HCT116 (cell line): ENCODE measurements at regions not wholly inside any gene's neighbourhood (a gene's known extent, or its start where the extent isn't known, plus 50 kb on each side); places are given as distances from the start of the nearest gene placed in this dataset.

Source experiments
- ATAC-seq: fragments of 200-7000 bp; cut with Tn5 transposase; 2 replicates; pipeline ENCODE4 v1.9.1; 2020; ENCODE audit warnings: mild to moderate bottlenecking, moderate library complexity
- BruUV-seq: library from RNA; stranded (reverse); fragments of 400-500 nt; replicated peaks from 2 replicates; lab custom pipeline; 2021; lab: Mats Ljungman, UMichigan
- CTCF ChIA-PET: fragments of 300-600 bp; sonication (Branson Sonifier 250); formaldehyde crosslinking; loops from one replicate; lab custom pipeline; 2021; ENCODE audit warnings: antibody characterized with exemption; lab: Charles Lee
- POLR2A ChIA-PET: fragments of 300-600, 350-600 bp; sonication (Branson Sonifier 250); formaldehyde crosslinking; loops from one replicate; lab custom pipeline; 2021; ENCODE audit warnings: antibody characterized with exemption; lab: Charles Lee
- RAD21 ChIA-PET, 2 experiments: fragments of 300-600 bp; sonication (Branson Sonifier 250); formaldehyde crosslinking; loops; one replicate each; lab custom pipeline; 2023; ENCODE audit warnings: low total read pairs in 2 of 2; ENCODE audit not compliant: uncharacterized antibody in 2 of 2, unreplicated experiment in 2 of 2, low non-redundant PET in 1 of 2; lab: Charles Lee
- DNase-seq: peaks from one replicate; pipeline ENCODE4 v3.0.0-alpha.2; 2010; ENCODE audit warnings: low read depth, low spot score
- H2AFZ ChIP-seq: fragments of 200-600 bp; shearing (Covaris generic), sonication (generic); 2 replicates; pipeline ENCODE4 v1.6.1; 2017; ENCODE audit warnings: low read depth, mixed run types, mixed read lengths, antibody characterized with exemption, low read length; ENCODE audit not compliant: poor library complexity, severe bottlenecking
- H3K27ac ChIP-seq: 2 replicates; pipeline ENCODE4 v1.5.1; 2012; ENCODE audit warnings: low read depth, low read length
- H3K27me3 ChIP-seq: fragments of 200-600 bp; sonication (generic); 2 replicates; pipeline ENCODE4 v1.6.1; 2016; ENCODE audit warnings: mixed run types, low read length, mixed read lengths; ENCODE audit not compliant: insufficient read depth
- H3K36me3 ChIP-seq, 2 experiments: fragments of 200-500 bp in 1 of 2; fragments of 200-600 bp in 1 of 2; sonication (Bioruptor generic) in 1 of 2; sonication (generic) in 1 of 2; 2 replicates each; pipeline versions ENCODE4 v1.5.1 to v1.6.1; 2014 to 2016; ENCODE audit warnings: low read length in 2 of 2, inconsistent platforms in 1 of 2, mixed read lengths in 1 of 2, mixed run types in 1 of 2; ENCODE audit not compliant: insufficient read depth in 2 of 2, control insufficient read depth in 1 of 2
- H3K4me1 ChIP-seq, 2 experiments: fragments of 200-600 bp in 1 of 2; sonication (generic) in 1 of 2; 2 replicates each; pipeline versions ENCODE4 v1.5.1 to v1.6.1; 2012 to 2017; ENCODE audit warnings: low read length in 2 of 2, inconsistent platforms in 1 of 2, mild to moderate bottlenecking in 1 of 2, mixed read lengths in 1 of 2, mixed run types in 1 of 2, moderate library complexity in 1 of 2; ENCODE audit not compliant: insufficient read depth in 2 of 2, control insufficient read depth in 1 of 2
- H3K4me2 ChIP-seq: fragments of 200-600 bp; sonication (generic); 2 replicates; pipeline ENCODE4 v1.6.1; 2017; ENCODE audit warnings: mixed run types, low read length, mixed read lengths
- H3K4me3 ChIP-seq, 2 experiments: fragments of 200-600 bp in 1 of 2; sonication (generic) in 1 of 2; replicated peaks in 1 of 2; 2 replicates each; pipeline ENCODE4 v1.5.1; 2011 to 2016; ENCODE audit warnings: low read length in 2 of 2, control low read depth in 1 of 2, low read depth in 1 of 2, mild to moderate bottlenecking in 1 of 2, mixed read lengths in 1 of 2, mixed run types in 1 of 2
- H3K79me2 ChIP-seq: fragments of 200-600 bp; sonication (generic); 2 replicates; pipeline ENCODE4 v1.6.1; 2017; ENCODE audit warnings: mild to moderate bottlenecking, mixed run types, low read length, moderate library complexity, mixed read lengths; ENCODE audit not compliant: insufficient read depth
- H3K9ac ChIP-seq: fragments of 200-600 bp; sonication (generic); 2 replicates; pipeline ENCODE4 v1.6.1; 2016; ENCODE audit warnings: low read length, mixed read lengths
- H3K9me2 ChIP-seq: fragments of 200-600 bp; sonication (generic), shearing (Covaris generic); 2 replicates; pipeline ENCODE4 v1.6.1; 2017; ENCODE audit warnings: mixed run types, mild to moderate bottlenecking, moderate library complexity; ENCODE audit not compliant: insufficient read depth
- H3K9me3 ChIP-seq, 2 experiments: fragments of 200-500 bp in 1 of 2; fragments of 200-600 bp in 1 of 2; sonication (Bioruptor generic) in 1 of 2; sonication (generic) in 1 of 2; 2 replicates each; pipeline ENCODE4 v1.6.1; 2014 to 2017; ENCODE audit warnings: low read length in 2 of 2, mixed read lengths in 2 of 2, inconsistent platforms in 1 of 2, low read depth in 1 of 2, mild to moderate bottlenecking in 1 of 2, mixed run types in 1 of 2, moderate library complexity in 1 of 2; ENCODE audit not compliant: control insufficient read depth in 1 of 2, insufficient read depth in 1 of 2
- H4K20me1 ChIP-seq: fragments of 200-600 bp; sonication (generic), shearing (Covaris generic); 2 replicates; pipeline ENCODE4 v1.6.1; 2017; ENCODE audit warnings: mixed run types, mild to moderate bottlenecking, moderate library complexity; ENCODE audit not compliant: insufficient read depth
- CEBPB ChIP-seq: IDR thresholded peaks from 2 replicates; pipeline ENCODE4 v1.6.1; 2012; ENCODE audit warnings: low read depth
- ELF1 ChIP-seq: IDR thresholded peaks from 2 replicates; pipeline ENCODE4 v1.6.1; 2012; ENCODE audit warnings: low read depth, borderline replicate concordance
- EZH2phosphoT487 ChIP-seq: fragments of 200-600 bp; IDR thresholded peaks from 2 replicates; pipeline ENCODE4 v1.6.1; 2018; ENCODE audit warnings: antibody characterized with exemption, borderline replicate concordance
- FOSL1 ChIP-seq: IDR thresholded peaks from 2 replicates; pipeline ENCODE4 v1.6.1; 2012; ENCODE audit warnings: low read depth
- POLR2A ChIP-seq: IDR thresholded peaks from 2 replicates; pipeline ENCODE4 v1.7.0; 2011; ENCODE audit warnings: borderline replicate concordance; ENCODE audit not compliant: insufficient read depth, insufficient read length; ENCODE audit errors: extremely low read depth
- POLR2AphosphoS5 ChIP-seq: IDR thresholded peaks from 2 replicates; pipeline ENCODE4 v1.6.1; 2011; ENCODE audit warnings: mild to moderate bottlenecking, low read depth, low read length, moderate library complexity
- SP1 ChIP-seq: IDR thresholded peaks from 2 replicates; pipeline ENCODE4 v1.6.1; 2012; ENCODE audit warnings: low read depth
- SRF ChIP-seq: IDR thresholded peaks from 2 replicates; pipeline ENCODE4 v1.6.1; 2012; ENCODE audit warnings: low read depth
- TCF7L2 ChIP-seq: IDR thresholded peaks from 2 replicates; pipeline ENCODE4 v1.7.0; 2011; ENCODE audit warnings: borderline replicate concordance, inconsistent platforms; ENCODE audit not compliant: insufficient read depth, insufficient read length; ENCODE audit errors: extremely low read depth
- ZFX ChIP-seq: fragments of 450-650 bp; IDR thresholded peaks from 2 replicates; pipeline ENCODE4 v1.6.1; 2017
- intact Hi-C: fragments of 100-400 bp; cut with micrococcal nuclease; formaldehyde crosslinking; loops from 2 replicates; pipeline ENCODE4 v1.10.0; 2022
- TF ChIP-seq, protein P1 (sequence below), 3 experiments: fragments of 200-600 bp in 1 of 3; sonication (generic) in 1 of 3; IDR thresholded peaks in 2 of 3; conservative IDR thresholded peaks in 1 of 3; 2 replicates each; pipeline ENCODE4 v1.5.1; 2012 to 2017; ENCODE audit warnings: low read depth in 2 of 3, low read length in 2 of 3, antibody characterized with exemption in 1 of 3, borderline replicate concordance in 1 of 3, control low read depth in 1 of 3, mild to moderate bottlenecking in 1 of 3, mixed read lengths in 1 of 3, mixed run types in 1 of 3, moderate library complexity in 1 of 3; ENCODE audit not compliant: insufficient read depth in 1 of 3
- TF ChIP-seq, protein P2 (sequence below): IDR thresholded peaks from 2 replicates; pipeline ENCODE4 v1.6.1; 2011; ENCODE audit warnings: mild to moderate bottlenecking, low read length, moderate library complexity; ENCODE audit not compliant: insufficient replicate concordance; ENCODE audit errors: extremely low read depth

DNA sequence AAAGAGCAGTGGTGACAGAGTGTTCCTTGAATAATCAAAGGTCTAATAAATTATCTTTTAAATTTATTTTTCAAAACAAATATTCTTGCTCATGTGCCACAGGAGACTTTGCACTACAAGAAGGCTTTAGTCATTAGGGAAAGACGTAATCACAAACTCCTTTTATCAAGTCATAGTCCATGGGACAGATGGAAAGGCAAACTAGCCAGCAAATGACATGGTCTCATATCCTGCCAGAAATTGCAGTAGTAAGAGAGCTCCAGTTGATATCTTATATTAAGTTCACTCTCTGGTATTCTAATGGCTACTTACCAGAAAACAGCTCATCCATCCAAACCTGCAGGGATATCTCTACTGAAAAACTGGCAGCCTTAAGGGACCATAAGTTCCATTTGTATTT is 225.0 kb upstream of the TP63 start:
- Histone ChIP-seq H3K9me2 (no peaks in the 10 kb centered on the region), H3K79me2 (no peaks in the 10 kb centered on the region), H3K36me3 (no peaks in the 10 kb centered on the region), H3K4me3 (no peak overlapping the region), H3K9me3 (no peaks in the 10 kb centered on the region), H3K9ac (no peak overlapping the region), H3K4me1 (no peaks in the 10 kb centered on the region), H2AFZ (no peak overlapping the region), H4K20me1 (no peaks in the 10 kb centered on the region), H3K27ac (no peak overlapping the region), H3K27me3 (no peaks in the 10 kb centered on the region), H3K4me2 (no peak overlapping the region)
- intact Hi-C loops: no loop called here
- CTCF ChIA-PET: no interaction called here
- DNase-seq (no peak), ATAC-seq (no peak)
- RAD21 ChIA-PET: no interaction called here
- TF ChIP-seq ZFX: no peak
- TF ChIP-seq SP1: no peak
- no peak for TF ChIP-seq SRF
- no peak for TF ChIP-seq POLR2AphosphoS5
- no peak for TF ChIP-seq EZH2phosphoT487
- TF ChIP-seq, protein P1, sequence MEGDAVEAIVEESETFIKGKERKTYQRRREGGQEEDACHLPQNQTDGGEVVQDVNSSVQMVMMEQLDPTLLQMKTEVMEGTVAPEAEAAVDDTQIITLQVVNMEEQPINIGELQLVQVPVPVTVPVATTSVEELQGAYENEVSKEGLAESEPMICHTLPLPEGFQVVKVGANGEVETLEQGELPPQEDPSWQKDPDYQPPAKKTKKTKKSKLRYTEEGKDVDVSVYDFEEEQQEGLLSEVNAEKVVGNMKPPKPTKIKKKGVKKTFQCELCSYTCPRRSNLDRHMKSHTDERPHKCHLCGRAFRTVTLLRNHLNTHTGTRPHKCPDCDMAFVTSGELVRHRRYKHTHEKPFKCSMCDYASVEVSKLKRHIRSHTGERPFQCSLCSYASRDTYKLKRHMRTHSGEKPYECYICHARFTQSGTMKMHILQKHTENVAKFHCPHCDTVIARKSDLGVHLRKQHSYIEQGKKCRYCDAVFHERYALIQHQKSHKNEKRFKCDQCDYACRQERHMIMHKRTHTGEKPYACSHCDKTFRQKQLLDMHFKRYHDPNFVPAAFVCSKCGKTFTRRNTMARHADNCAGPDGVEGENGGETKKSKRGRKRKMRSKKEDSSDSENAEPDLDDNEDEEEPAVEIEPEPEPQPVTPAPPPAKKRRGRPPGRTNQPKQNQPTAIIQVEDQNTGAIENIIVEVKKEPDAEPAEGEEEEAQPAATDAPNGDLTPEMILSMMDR (IDR thresholded peaks at IDR 0.05 in 2 of 3, conservative IDR thresholded peaks at IDR 0.05 in 1 of 3; ENCODE audit: borderline replicate concordance in 1 of 3, insufficient read depth in 1 of 3, low read depth in 2 of 3, low read length in 2 of 3): no peak
- no peak for TF ChIP-seq ELF1
- TF ChIP-seq, protein P2, sequence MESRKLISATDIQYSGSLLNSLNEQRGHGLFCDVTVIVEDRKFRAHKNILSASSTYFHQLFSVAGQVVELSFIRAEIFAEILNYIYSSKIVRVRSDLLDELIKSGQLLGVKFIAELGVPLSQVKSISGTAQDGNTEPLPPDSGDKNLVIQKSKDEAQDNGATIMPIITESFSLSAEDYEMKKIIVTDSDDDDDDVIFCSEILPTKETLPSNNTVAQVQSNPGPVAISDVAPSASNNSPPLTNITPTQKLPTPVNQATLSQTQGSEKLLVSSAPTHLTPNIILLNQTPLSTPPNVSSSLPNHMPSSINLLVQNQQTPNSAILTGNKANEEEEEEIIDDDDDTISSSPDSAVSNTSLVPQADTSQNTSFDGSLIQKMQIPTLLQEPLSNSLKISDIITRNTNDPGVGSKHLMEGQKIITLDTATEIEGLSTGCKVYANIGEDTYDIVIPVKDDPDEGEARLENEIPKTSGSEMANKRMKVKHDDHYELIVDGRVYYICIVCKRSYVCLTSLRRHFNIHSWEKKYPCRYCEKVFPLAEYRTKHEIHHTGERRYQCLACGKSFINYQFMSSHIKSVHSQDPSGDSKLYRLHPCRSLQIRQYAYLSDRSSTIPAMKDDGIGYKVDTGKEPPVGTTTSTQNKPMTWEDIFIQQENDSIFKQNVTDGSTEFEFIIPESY: no peak
- TF ChIP-seq FOSL1: no peak
- TF ChIP-seq TCF7L2: no peak
- no peak for TF ChIP-seq POLR2A
- TF ChIP-seq CEBPB: no peak
- POLR2A ChIA-PET: no interaction called here
- BruUV-seq: no TSS peak
